ENCODE measurements at regions not wholly inside any gene's neighbourhood (a gene's known extent, or its start where the extent isn't known, plus 50 kb on each side); places are given as distances from the start of the nearest gene placed in this dataset.
"Not testable (repeated sequence)": the region's sequence is repeated elsewhere in the genome, so short reads cannot be mapped to it uniquely, and the experiment has no call there.

- Histone ChIP-seq H3K27ac (ENCODE audit: low read depth, low read length) (no peak overlapping the region), H3K4me1 (ENCODE audit: control insufficient read depth, insufficient read depth, low read length) (no peaks in the 10 kb centered on the region), H3K27me3 (ENCODE audit: control insufficient read depth, insufficient read depth, low read length) (no peaks in the 10 kb centered on the region), H3K4me3 (ENCODE audit: low read length) (no peak overlapping the region), H3K36me3 (ENCODE audit: control insufficient read depth, insufficient read depth, low read length) (no peaks in the 10 kb centered on the region), H3K9ac (ENCODE audit: low read length) (no peak overlapping the region)
Observed at GRCh38 chr9:26243029-26243697, 564.9 kb upstream of the TUSC1 start.

GRCh38 chr9:26240020-26240419 lies 561.8 kb upstream of the TUSC1 start:
- no peaks in the 10 kb centered on the region for H3K36me3 ChIP-seq (ENCODE audit: control insufficient read depth, insufficient read depth, low read length)
- no peak overlapping the region for H3K4me3 ChIP-seq (ENCODE audit: low read length)
- H3K27me3 ChIP-seq (ENCODE audit: control insufficient read depth, insufficient read depth, low read length), result no peaks in the 10 kb centered on the region
- no peaks in the 10 kb centered on the region for H3K4me1 ChIP-seq (ENCODE audit: control insufficient read depth, insufficient read depth, low read length)
- H3K9ac ChIP-seq (ENCODE audit: low read length), result no peak overlapping the region
- no peak overlapping the region for H3K27ac ChIP-seq (ENCODE audit: low read depth, low read length)

- H3K36me3 ChIP-seq (ENCODE audit: control insufficient read depth, insufficient read depth, low read length), result no peaks in the 10 kb centered on the region
- H3K4me3 ChIP-seq (ENCODE audit: low read length), result no peak overlapping the region
- no peak overlapping the region for H3K27ac ChIP-seq (ENCODE audit: low read depth, low read length)
- H3K4me1 ChIP-seq (ENCODE audit: control insufficient read depth, insufficient read depth, low read length), result no peaks in the 10 kb centered on the region
- no peak overlapping the region for H3K9ac ChIP-seq (ENCODE audit: low read length)
- no peaks in the 10 kb centered on the region for H3K27me3 ChIP-seq (ENCODE audit: control insufficient read depth, insufficient read depth, low read length)
Observed at GRCh38 chr9:26237256-26237655, 559.0 kb upstream of the TUSC1 start.

DNA sequence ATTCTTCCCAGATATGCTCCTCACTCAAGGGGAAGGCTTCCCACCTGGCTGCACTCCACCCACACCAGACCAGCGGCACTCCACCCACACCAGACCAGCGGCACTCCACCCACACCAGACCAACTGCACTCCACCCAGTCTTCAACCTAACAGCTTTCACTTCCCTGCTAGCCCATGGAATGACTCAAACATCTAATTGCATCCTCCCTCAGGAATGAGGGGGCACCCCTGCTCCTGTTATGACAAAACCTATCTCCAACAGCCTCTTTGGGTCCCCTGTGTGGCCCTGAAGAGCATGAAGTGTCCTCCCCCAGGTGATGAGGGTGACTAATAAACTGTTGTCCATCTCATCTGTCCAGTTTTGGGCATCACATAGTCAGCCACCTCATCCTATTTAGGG lies 556.6 kb upstream of the TUSC1 start:
- no peaks in the 10 kb centered on the region for H3K27me3 ChIP-seq (ENCODE audit: control insufficient read depth, insufficient read depth, low read length)
- no peak overlapping the region for H3K4me3 ChIP-seq (ENCODE audit: low read length)
- no peaks in the 10 kb centered on the region for H3K36me3 ChIP-seq (ENCODE audit: control insufficient read depth, insufficient read depth, low read length)
- no peak overlapping the region for H3K27ac ChIP-seq (ENCODE audit: low read depth, low read length)
- no peak overlapping the region for H3K9ac ChIP-seq (ENCODE audit: low read length)
- no peaks in the 10 kb centered on the region for H3K4me1 ChIP-seq (ENCODE audit: control insufficient read depth, insufficient read depth, low read length)

DNA sequence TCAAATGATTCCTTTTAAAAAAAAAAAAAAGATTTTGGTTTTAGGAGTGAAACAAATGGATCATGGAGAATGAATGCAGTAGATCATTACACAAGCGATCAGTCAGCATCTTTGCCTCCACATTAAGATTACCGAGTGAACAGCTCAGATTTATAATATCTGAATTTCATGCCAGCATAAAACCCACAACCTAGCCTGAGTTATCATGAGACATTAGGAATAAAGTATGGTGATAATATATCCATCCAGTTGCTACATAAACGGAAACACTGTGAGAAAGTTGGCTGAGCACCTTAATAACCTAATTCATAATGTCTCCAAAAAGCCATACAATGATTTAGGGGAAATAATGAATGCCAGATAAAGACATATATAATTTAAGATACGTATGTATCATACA lies 553.1 kb upstream of the TUSC1 start:
- Histone ChIP-seq H3K36me3 (ENCODE audit: control insufficient read depth, insufficient read depth, low read length) (no peaks in the 10 kb centered on the region), H3K27me3 (ENCODE audit: control insufficient read depth, insufficient read depth, low read length) (no peaks in the 10 kb centered on the region), H3K27ac (ENCODE audit: low read depth, low read length) (no peak overlapping the region), H3K4me3 (ENCODE audit: low read length) (no peak overlapping the region), H3K4me1 (ENCODE audit: control insufficient read depth, insufficient read depth, low read length) (no peaks in the 10 kb centered on the region), H3K9ac (ENCODE audit: low read length) (no peak overlapping the region)

DNA sequence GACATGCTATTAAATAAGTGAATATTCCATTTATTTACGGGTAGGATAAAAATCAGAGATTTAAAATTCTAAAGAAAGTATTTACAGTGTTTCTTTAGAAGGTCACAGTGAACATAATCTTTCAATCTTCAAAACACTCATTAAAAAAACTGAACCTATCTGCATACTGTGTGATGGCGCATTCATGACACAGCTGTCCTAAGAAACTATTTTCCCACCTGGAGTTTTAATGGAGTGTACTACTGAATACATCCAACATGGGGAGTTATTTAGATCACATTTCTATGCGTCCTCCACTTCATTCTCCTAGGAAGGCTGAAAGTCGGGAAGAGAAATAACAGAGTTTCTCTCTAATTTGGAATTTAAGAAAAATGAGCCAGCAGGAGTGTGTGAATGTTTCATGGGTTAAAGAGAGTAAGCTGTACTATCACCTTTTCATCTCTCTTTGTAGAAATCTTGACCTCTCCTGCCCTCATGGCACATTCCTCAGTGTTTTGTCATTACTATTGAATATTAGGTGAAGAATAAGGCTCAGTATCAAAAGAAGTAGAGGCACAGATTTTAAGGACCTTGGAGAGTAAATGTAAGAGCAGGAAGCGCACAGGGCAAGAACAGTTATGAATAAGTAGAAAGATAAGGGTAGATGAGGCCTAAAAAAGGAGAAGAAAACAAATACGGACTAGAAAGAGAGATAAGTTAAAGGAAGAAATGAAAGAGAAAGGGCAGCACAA lies 551.2 kb upstream of the TUSC1 start:
- no peaks in the 10 kb centered on the region for H3K36me3 ChIP-seq (ENCODE audit: control insufficient read depth, insufficient read depth, low read length)
- no peak overlapping the region for H3K27ac ChIP-seq (ENCODE audit: low read depth, low read length)
- H3K27me3 ChIP-seq (ENCODE audit: control insufficient read depth, insufficient read depth, low read length), result no peaks in the 10 kb centered on the region
- H3K4me1 ChIP-seq (ENCODE audit: control insufficient read depth, insufficient read depth, low read length), result no peaks in the 10 kb centered on the region
- no peak overlapping the region for H3K9ac ChIP-seq (ENCODE audit: low read length)
- no peak overlapping the region for H3K4me3 ChIP-seq (ENCODE audit: low read length)

GRCh38 chr9:26228273-26228672 lies 550.0 kb upstream of the TUSC1 start:
- Histone ChIP-seq H3K27ac (ENCODE audit: low read depth, low read length) (no peak overlapping the region), H3K9ac (ENCODE audit: low read length) (no peak overlapping the region), H3K4me3 (ENCODE audit: low read length) (no peak overlapping the region), H3K36me3 (ENCODE audit: control insufficient read depth, insufficient read depth, low read length) (no peaks in the 10 kb centered on the region), H3K27me3 (ENCODE audit: control insufficient read depth, insufficient read depth, low read length) (no peaks in the 10 kb centered on the region), H3K4me1 (ENCODE audit: control insufficient read depth, insufficient read depth, low read length) (no peaks in the 10 kb centered on the region)

DNA sequence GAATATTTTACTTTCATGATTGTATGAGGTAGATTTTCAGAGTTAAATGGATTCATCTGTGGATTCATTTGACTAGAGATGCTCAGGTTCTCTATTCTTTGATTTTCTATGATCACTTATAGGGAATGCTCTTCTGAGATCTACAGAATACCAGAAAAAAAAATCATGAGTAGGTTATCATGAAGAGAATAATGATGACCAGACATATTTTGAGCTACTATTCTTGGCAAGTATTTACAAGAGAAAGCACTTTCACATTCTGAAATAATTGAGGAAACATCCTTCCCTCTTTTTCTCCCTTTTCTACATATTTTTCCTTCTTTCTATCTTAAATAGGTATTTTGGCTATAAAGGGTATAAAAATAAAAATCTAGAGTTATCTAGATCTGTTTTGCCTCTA lies 543.0 kb upstream of the TUSC1 start:
- no peak overlapping the region for H3K9ac ChIP-seq (ENCODE audit: low read length)
- H3K36me3 ChIP-seq (ENCODE audit: control insufficient read depth, insufficient read depth, low read length), result no peaks in the 10 kb centered on the region
- H3K4me3 ChIP-seq (ENCODE audit: low read length), result no peak overlapping the region
- H3K27ac ChIP-seq (ENCODE audit: low read depth, low read length), result no peak overlapping the region
- no peaks in the 10 kb centered on the region for H3K4me1 ChIP-seq (ENCODE audit: control insufficient read depth, insufficient read depth, low read length)
- H3K27me3 ChIP-seq (ENCODE audit: control insufficient read depth, insufficient read depth, low read length), result no peaks in the 10 kb centered on the region

GRCh38 chr9:26220367-26220766 lies 542.1 kb upstream of the TUSC1 start:
- Histone ChIP-seq H3K27me3 (ENCODE audit: control insufficient read depth, insufficient read depth, low read length) (no peaks in the 10 kb centered on the region), H3K27ac (ENCODE audit: low read depth, low read length) (no peak overlapping the region), H3K36me3 (ENCODE audit: control insufficient read depth, insufficient read depth, low read length) (no peaks in the 10 kb centered on the region), H3K4me3 (ENCODE audit: low read length) (no peak overlapping the region), H3K4me1 (ENCODE audit: control insufficient read depth, insufficient read depth, low read length) (no peaks in the 10 kb centered on the region), H3K9ac (ENCODE audit: low read length) (no peak overlapping the region)

- Histone ChIP-seq H3K9ac (ENCODE audit: low read length) (no peak overlapping the region), H3K4me1 (ENCODE audit: control insufficient read depth, insufficient read depth, low read length) (no peaks in the 10 kb centered on the region), H3K36me3 (ENCODE audit: control insufficient read depth, insufficient read depth, low read length) (no peaks in the 10 kb centered on the region), H3K27ac (ENCODE audit: low read depth, low read length) (no peak overlapping the region), H3K27me3 (ENCODE audit: control insufficient read depth, insufficient read depth, low read length) (no peaks in the 10 kb centered on the region), H3K4me3 (ENCODE audit: low read length) (no peak overlapping the region)
Observed at GRCh38 chr9:26219961-26220360, 541.7 kb upstream of the TUSC1 start.

- H3K4me3 ChIP-seq (ENCODE audit: low read length), result no peak overlapping the region
- H3K4me1 ChIP-seq (ENCODE audit: control insufficient read depth, insufficient read depth, low read length), result no peaks in the 10 kb centered on the region
- H3K27me3 ChIP-seq (ENCODE audit: control insufficient read depth, insufficient read depth, low read length), result no peaks in the 10 kb centered on the region
- H3K36me3 ChIP-seq (ENCODE audit: control insufficient read depth, insufficient read depth, low read length), result no peaks in the 10 kb centered on the region
- H3K27ac ChIP-seq (ENCODE audit: low read depth, low read length), result no peak overlapping the region
- H3K9ac ChIP-seq (ENCODE audit: low read length), result no peak overlapping the region
Observed at GRCh38 chr9:26216702-26217101, 538.5 kb upstream of the TUSC1 start.

GRCh38 chr9:26214713-26215444 lies 536.6 kb upstream of the TUSC1 start:
- not testable (repeated sequence) for H3K27me3 ChIP-seq (ENCODE audit: control insufficient read depth, insufficient read depth, low read length); H3K4me1 ChIP-seq (ENCODE audit: control insufficient read depth, insufficient read depth, low read length); H3K27ac ChIP-seq (ENCODE audit: low read depth, low read length); H3K9ac ChIP-seq (ENCODE audit: low read length); H3K4me3 ChIP-seq (ENCODE audit: low read length); H3K36me3 ChIP-seq (ENCODE audit: control insufficient read depth, insufficient read depth, low read length)

Data from rectal smooth muscle tissue (tissue), 1 donor.